Endometrium (tissue), 2 donors: ENCODE measurements at regions not wholly inside any gene's neighbourhood (a gene's known extent, or its start where the extent isn't known, plus 50 kb on each side); places are given as distances from the start of the nearest gene placed in this dataset.
"Not testable (repeated sequence)": the region's sequence is repeated elsewhere in the genome, so short reads cannot be mapped to it uniquely, and the experiment has no call there.

Experiments
- FAIRE-seq: peaks from 2 replicates; lab custom pipeline; 2012; peaks lifted over from hg19 to GRCh38; lab: Jason Lieb, UNC
- donor health status: control.
- donor health status: control.

- no peak for FAIRE-seq
Measured at GRCh38 chr12:70070494-70071007, 172.7 kb upstream of the CNOT2 start.

GRCh38 chr12:70074510-70074909 is 168.7 kb upstream of the CNOT2 start:
- no peak for FAIRE-seq

- no peak for FAIRE-seq
Measured at GRCh38 chr12:70077441-70077840, 165.8 kb upstream of the CNOT2 start.

- no peak for FAIRE-seq
Measured at GRCh38 chr12:70078161-70078560, 165.1 kb upstream of the CNOT2 start.

- peak; percentile 45 for FAIRE-seq
Measured at GRCh38 chr12:70080566-70080965, 162.7 kb upstream of the CNOT2 start.

- FAIRE-seq: no peak
Measured at GRCh38 chr12:70082997-70083676, 160.1 kb upstream of the CNOT2 start.

- FAIRE-seq: no peak
Measured at GRCh38 chr12:70083677-70084020, 159.6 kb upstream of the CNOT2 start.

- not testable (repeated sequence) for FAIRE-seq
Measured at GRCh38 chr12:70086372-70086771, 156.9 kb upstream of the CNOT2 start.

- FAIRE-seq: no peak
Measured at GRCh38 chr12:70091021-70091521, 152.2 kb upstream of the CNOT2 start.

- FAIRE-seq: no peak
Measured at GRCh38 chr12:70094467-70094866, 148.8 kb upstream of the CNOT2 start.

GRCh38 chr12:70096759-70097410 is 146.3 kb upstream of the CNOT2 start:
- no peak for FAIRE-seq

- FAIRE-seq: no peak
Measured at GRCh38 chr12:70101064-70101463, 142.2 kb upstream of the CNOT2 start.

- FAIRE-seq: no peak
Measured at GRCh38 chr12:70106347-70106746, 136.9 kb upstream of the CNOT2 start.

GRCh38 chr12:70110085-70110484 is 133.1 kb upstream of the CNOT2 start:
- FAIRE-seq: no peak

GRCh38 chr12:70117670-70118069 is 125.6 kb upstream of the CNOT2 start:
- no peak for FAIRE-seq

GRCh38 chr12:70120970-70121369 is 122.3 kb upstream of the CNOT2 start:
- no peak for FAIRE-seq

GRCh38 chr12:70121562-70121961 is 121.7 kb upstream of the CNOT2 start:
- no peak for FAIRE-seq

- no peak for FAIRE-seq
Measured at GRCh38 chr12:70122804-70123203, 120.4 kb upstream of the CNOT2 start.

- no peak for FAIRE-seq
Measured at GRCh38 chr12:70149013-70149412, 94.2 kb upstream of the CNOT2 start.

- FAIRE-seq: no peak
Measured at GRCh38 chr12:70149665-70150064, 93.6 kb upstream of the CNOT2 start.

GRCh38 chr12:70150230-70150629 is 93.0 kb upstream of the CNOT2 start:
- no peak for FAIRE-seq

GRCh38 chr12:70151993-70152392 is 91.2 kb upstream of the CNOT2 start:
- FAIRE-seq: no peak

GRCh38 chr12:70154087-70154638 is 89.1 kb upstream of the CNOT2 start:
- FAIRE-seq: no peak
